ENCODE measurements at regions not wholly inside any gene's neighbourhood (a gene's known extent, or its start where the extent isn't known, plus 50 kb on each side); places are given as distances from the start of the nearest gene placed in this dataset.
"Not testable (repeated sequence)": the region's sequence is repeated elsewhere in the genome, so short reads cannot be mapped to it uniquely, and the experiment has no call there.

DNA sequence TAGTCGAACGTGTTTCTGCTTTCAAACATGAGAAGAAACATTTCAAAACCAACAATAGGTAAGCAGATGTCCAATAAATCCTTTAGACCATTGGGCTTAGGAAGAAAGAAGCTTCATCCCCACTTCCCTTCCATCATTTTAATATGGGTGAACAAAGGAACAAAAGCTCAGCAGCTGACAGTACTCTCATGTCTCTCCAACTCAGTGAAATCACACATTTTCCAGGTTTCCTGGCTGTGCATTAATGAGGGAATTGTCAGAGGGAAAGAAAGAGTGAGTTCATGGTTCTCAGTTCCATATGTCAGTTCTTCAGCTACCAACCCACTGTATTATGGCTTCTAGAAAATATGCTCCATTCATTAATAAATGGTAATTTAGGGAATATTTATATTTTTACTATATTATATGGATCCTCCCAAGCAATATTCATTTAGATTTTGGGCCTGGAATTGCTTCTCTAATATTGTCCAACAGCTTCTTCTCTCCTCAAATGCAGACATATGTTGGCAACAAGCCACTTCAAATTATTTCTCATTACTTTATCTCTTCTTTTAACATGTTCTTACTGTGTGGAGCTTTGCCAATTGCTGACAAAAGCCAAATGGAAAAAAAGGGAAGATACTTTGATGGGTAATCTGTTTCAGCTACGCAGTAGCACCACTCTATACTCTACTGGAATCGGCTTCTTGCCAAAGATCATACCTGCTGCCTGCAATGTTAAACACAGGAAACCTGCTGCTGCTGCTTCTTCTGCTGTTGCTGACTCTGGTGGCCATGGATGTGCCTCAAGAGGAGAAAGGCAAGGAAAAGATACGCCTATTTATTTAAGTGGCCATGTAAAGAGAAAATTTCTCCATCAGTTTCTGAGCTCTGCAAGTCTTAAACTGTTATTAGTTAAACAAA, 1757.6 kb downstream of the ARAP2 start:
- TF ChIP-seq, protein P1, sequence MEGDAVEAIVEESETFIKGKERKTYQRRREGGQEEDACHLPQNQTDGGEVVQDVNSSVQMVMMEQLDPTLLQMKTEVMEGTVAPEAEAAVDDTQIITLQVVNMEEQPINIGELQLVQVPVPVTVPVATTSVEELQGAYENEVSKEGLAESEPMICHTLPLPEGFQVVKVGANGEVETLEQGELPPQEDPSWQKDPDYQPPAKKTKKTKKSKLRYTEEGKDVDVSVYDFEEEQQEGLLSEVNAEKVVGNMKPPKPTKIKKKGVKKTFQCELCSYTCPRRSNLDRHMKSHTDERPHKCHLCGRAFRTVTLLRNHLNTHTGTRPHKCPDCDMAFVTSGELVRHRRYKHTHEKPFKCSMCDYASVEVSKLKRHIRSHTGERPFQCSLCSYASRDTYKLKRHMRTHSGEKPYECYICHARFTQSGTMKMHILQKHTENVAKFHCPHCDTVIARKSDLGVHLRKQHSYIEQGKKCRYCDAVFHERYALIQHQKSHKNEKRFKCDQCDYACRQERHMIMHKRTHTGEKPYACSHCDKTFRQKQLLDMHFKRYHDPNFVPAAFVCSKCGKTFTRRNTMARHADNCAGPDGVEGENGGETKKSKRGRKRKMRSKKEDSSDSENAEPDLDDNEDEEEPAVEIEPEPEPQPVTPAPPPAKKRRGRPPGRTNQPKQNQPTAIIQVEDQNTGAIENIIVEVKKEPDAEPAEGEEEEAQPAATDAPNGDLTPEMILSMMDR (IDR thresholded peaks at IDR 0.05) = no peak
- H3K27ac ChIP-seq = no peak overlapping the region

DNA sequence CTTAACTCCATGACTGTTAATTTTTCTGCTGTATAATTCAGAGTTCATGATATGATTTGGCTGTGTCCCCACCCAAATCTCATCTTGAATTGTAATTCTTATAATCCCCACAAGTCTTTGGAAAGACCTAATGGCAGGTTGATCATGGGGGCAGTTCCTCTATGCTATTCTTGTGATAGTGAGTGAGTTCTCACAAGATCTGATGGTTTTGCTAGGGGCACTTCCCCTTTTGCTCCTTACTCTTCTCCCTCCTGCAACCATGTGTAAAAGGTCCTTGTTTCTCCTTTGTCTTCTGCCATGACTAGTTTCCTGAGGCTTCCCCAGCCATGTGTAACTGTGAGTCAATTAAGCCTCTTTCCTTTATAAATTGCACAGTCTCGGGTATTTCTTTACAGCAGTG, 1751.9 kb downstream of the ARAP2 start:
- H3K27ac ChIP-seq = no peak overlapping the region
- TF ChIP-seq ZFX (IDR thresholded peaks at IDR 0.05; ENCODE audit: borderline replicate concordance) = no peak
- TF ChIP-seq, protein P1 (IDR thresholded peaks at IDR 0.05) = no peak

DNA sequence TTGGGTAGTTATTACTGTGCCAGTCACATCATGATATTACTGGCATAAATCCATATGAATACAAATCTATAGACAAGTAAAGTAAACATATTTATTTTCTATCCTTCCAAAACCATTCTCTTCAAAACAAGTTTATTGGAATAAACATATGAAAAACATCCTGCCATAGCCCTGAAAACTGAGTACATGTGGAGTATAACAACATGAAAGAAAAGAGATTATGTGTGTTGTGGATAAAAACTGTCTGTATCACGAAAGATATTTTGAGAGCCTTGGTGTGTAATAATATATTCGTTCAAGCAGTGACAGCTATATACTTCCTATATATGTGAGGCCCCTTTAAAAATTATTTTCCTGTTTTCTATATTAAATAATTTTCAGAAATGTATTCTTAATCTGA, 1742.2 kb downstream of the ARAP2 start:
- TF ChIP-seq, protein P1 (IDR thresholded peaks at IDR 0.05) = no peak
- no peak for TF ChIP-seq ZFX (IDR thresholded peaks at IDR 0.05; ENCODE audit: borderline replicate concordance)

DNA sequence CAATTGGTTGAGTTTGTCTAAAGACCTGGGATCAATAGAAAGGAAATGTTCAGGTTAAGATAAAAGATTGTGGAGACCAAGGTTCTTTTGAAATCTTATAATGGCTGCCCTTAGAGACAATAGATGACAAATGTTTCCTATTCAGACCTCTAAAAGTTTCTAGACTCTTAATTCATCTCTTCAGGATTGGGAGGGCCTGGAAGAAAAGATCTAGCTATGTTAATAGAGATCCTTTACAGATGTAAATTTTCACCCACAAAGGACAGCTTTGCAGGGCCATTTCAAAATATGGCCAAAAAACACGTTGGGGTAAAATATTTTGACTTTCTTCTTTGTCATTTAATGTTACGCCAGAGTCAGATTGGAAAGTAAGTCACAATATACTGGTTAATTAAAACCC, 1739.6 kb downstream of the ARAP2 start:
- H3K27ac ChIP-seq = not testable (repeated sequence)

More for the DNA sequence above, 1742.2 kb downstream of the ARAP2 start:
- no peak overlapping the region for H3K27ac ChIP-seq

DNA sequence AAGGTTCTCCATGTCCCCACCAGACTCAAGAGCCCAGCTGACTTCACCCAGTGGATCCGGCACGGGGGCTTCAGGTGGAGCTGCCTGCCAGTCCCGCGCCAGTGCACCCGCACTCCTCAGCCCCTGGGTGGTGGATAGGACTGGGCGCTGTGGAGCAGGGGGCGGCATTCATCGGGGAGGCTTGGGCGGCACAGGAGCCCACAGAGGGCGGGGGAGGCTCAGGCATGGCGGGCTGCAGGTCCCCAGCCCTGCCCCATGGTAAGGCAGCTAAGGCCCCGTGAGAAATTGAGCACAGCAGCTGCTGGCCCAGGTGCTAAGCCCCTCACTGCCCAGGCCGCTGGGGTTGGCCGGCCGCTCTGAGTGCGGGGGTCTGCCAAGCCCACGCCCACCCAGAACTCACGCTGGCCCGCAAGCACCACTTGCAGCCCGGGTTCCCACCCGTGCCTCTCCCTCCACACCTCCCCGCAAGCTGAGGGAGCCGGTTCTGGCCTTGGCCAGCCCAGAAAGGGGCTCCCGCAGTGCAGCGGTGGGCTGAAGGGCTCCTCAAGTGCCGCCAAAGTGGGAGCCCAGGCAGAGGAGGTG, 1737.7 kb downstream of the ARAP2 start:
- not testable (repeated sequence) for H3K27ac ChIP-seq

DNA sequence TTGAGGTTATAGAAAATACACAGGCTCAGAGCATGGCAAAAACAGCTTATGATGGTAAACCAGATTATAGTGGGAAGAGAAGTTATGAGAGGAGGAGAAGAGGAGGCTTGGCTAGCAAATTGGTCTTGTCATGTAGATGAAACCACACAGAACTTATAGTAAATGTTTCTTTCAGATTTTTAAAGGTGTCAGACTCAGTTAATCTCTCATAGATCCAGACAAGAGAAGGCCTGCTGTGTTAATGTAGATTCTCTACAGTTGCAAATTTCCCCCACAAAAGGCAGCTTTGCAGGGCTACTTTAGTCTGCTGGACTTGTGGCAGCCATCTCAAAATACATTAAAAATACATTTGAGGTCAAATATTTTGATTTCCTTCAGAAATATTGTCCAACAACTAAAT, 1731.7 kb downstream of the ARAP2 start:
- H3K27ac ChIP-seq = no peak overlapping the region
- TF ChIP-seq ZFX (IDR thresholded peaks at IDR 0.05; ENCODE audit: borderline replicate concordance) = no peak
- TF ChIP-seq, protein P1 (IDR thresholded peaks at IDR 0.05) = no peak

DNA sequence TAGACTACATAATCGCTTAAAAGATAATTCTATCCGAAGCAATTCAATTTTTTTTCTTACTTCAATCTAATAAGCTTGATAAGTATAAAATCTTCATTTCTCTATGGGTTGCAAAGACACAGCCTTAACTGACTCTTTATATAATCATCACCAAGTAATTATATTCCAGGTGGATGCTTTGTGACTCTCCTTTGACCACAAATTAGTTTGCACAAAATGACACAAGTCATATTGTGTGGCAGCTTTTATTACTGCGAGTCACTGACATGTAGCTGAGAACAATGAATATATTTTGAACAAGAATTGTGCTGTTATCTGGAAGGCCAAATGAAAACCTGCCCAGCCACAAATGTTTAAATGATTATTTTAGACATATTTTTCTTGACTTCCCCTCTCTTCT, 1727.8 kb downstream of the ARAP2 start:
- H3K27ac ChIP-seq = no peak overlapping the region
- TF ChIP-seq, protein P1 (IDR thresholded peaks at IDR 0.05) = no peak
- TF ChIP-seq ZFX (IDR thresholded peaks at IDR 0.05; ENCODE audit: borderline replicate concordance) = no peak

DNA sequence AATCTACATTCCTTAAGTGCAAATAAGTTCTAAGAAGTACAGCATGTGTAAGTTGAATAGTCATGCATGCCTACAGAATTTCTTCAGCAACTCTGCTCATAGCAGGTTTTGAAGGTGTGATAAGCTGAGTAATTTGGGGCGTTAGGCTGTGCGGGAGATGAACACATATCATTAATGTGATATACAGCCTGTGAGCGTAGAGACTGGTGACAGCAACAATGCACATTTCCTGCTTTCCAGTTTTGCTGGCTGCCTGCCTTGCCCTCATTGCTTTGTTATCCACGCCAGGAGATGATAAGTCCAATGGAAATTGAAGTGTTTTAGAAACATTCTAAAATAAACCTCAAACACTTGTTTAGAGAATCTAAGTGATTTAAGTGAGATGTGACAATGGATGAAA, 1709.4 kb downstream of the ARAP2 start:
- no peak for TF ChIP-seq ZFX (IDR thresholded peaks at IDR 0.05; ENCODE audit: borderline replicate concordance)
- TF ChIP-seq, protein P1 (IDR thresholded peaks at IDR 0.05) = no peak
- no peak overlapping the region for H3K27ac ChIP-seq

All from 22Rv1 (cell line).